ENCODE measurements at regions not wholly inside any gene's neighbourhood (a gene's known extent, or its start where the extent isn't known, plus 50 kb on each side); places are given as distances from the start of the nearest gene placed in this dataset.

- no peak for TF ChIP-seq CTCF (conservative IDR thresholded peaks at IDR 0.05)
- no peak overlapping the region for H3K4me3 Mint-ChIP-seq
Measured at GRCh38 chr17:63120406-63120805, 154.4 kb downstream of the TANC2 start.

GRCh38 chr17:63124536-63124935 lies 158.5 kb downstream of the TANC2 start:
- no peaks in the 10 kb centered on the region for H3K9me3 Mint-ChIP-seq
- H3K27ac Mint-ChIP-seq: no peak overlapping the region
- TF ChIP-seq CTCF (conservative IDR thresholded peaks at IDR 0.05): no peak
- DNase-seq (ENCODE audit: extremely low spot score, unreplicated experiment): no peak
- H3K4me1 Mint-ChIP-seq (ENCODE audit: unreplicated experiment): peaks cover 13% of the 10 kb centered on the region
- peaks cover 4% of the 10 kb centered on the region for H3K36me3 Mint-ChIP-seq
- no peaks in the 10 kb centered on the region for H3K27me3 Mint-ChIP-seq
- H3K4me3 Mint-ChIP-seq: no peak overlapping the region

More at GRCh38 chr17:63120406-63120805, 154.4 kb downstream of the TANC2 start:
- H3K27me3 Mint-ChIP-seq: no peaks in the 10 kb centered on the region
- peaks cover 24% of the 10 kb centered on the region for H3K4me1 Mint-ChIP-seq (ENCODE audit: unreplicated experiment)
- H3K9me3 Mint-ChIP-seq: no peaks in the 10 kb centered on the region
- peak overlapping the region; percentile 50 for H3K27ac Mint-ChIP-seq
- peaks cover 4% of the 10 kb centered on the region for H3K36me3 Mint-ChIP-seq
- DNase-seq (ENCODE audit: extremely low spot score, unreplicated experiment): no peak

- Mint-ChIP-seq H3K27me3 (no peaks in the 10 kb centered on the region), H3K36me3 (peaks cover 4% of the 10 kb centered on the region), H3K27ac (no peak overlapping the region), H3K4me3 (no peak overlapping the region), H3K4me1 (ENCODE audit: unreplicated experiment) (peaks cover 13% of the 10 kb centered on the region), H3K9me3 (no peaks in the 10 kb centered on the region)
- no peak for DNase-seq (ENCODE audit: extremely low spot score, unreplicated experiment)
- TF ChIP-seq CTCF (conservative IDR thresholded peaks at IDR 0.05): no peak
Measured at GRCh38 chr17:63124958-63125357, 158.9 kb downstream of the TANC2 start.

GRCh38 chr17:63125987-63126386 lies 160.0 kb downstream of the TANC2 start:
- Mint-ChIP-seq H3K27me3 (no peaks in the 10 kb centered on the region), H3K9me3 (no peaks in the 10 kb centered on the region), H3K27ac (no peak overlapping the region), H3K36me3 (peaks cover 4% of the 10 kb centered on the region), H3K4me1 (ENCODE audit: unreplicated experiment) (peaks cover 13% of the 10 kb centered on the region), H3K4me3 (no peak overlapping the region)
- TF ChIP-seq CTCF (conservative IDR thresholded peaks at IDR 0.05): no peak
- DNase-seq (ENCODE audit: extremely low spot score, unreplicated experiment): no peak

- H3K4me3 Mint-ChIP-seq: no peak overlapping the region
- H3K4me1 Mint-ChIP-seq (ENCODE audit: unreplicated experiment): peaks cover 13% of the 10 kb centered on the region
- H3K27me3 Mint-ChIP-seq: no peaks in the 10 kb centered on the region
- no peaks in the 10 kb centered on the region for H3K9me3 Mint-ChIP-seq
- peaks cover 4% of the 10 kb centered on the region for H3K36me3 Mint-ChIP-seq
- no peak for DNase-seq (ENCODE audit: extremely low spot score, unreplicated experiment)
- H3K27ac Mint-ChIP-seq: no peak overlapping the region
- no peak for TF ChIP-seq CTCF (conservative IDR thresholded peaks at IDR 0.05)
Measured at GRCh38 chr17:63126607-63127006, 160.6 kb downstream of the TANC2 start.

GRCh38 chr17:63132459-63132911 lies 166.4 kb downstream of the TANC2 start:
- no peak overlapping the region for H3K4me3 Mint-ChIP-seq
- H3K4me1 Mint-ChIP-seq (ENCODE audit: unreplicated experiment): peaks cover 18% of the 10 kb centered on the region
- H3K9me3 Mint-ChIP-seq: no peaks in the 10 kb centered on the region
- no peak for DNase-seq (ENCODE audit: extremely low spot score, unreplicated experiment)
- no peaks in the 10 kb centered on the region for H3K36me3 Mint-ChIP-seq
- H3K27ac Mint-ChIP-seq: peak overlapping the region; percentile 15
- TF ChIP-seq CTCF (conservative IDR thresholded peaks at IDR 0.05): no peak
- H3K27me3 Mint-ChIP-seq: no peaks in the 10 kb centered on the region

All from type B pancreatic cell (in vitro differentiated cells).